Stimulated activated CD8-positive, alpha-beta memory T cell treated with anti-CD3 and anti-CD28 coated beads, Interleukin-15, amount 100 ng/mL, for 48 hours (primary cell): ENCODE measurements at regions not wholly inside any gene's neighbourhood (a gene's known extent, or its start where the extent isn't known, plus 50 kb on each side); places are given as distances from the start of the nearest gene placed in this dataset.

Experiments
- DNase-seq, 2 donors: peaks; one replicate each; pipeline ENCODE4 v3.0.0-alpha.2; 2020; ENCODE audit warnings: low read depth in 2 of 2

- no peak for DNase-seq
Observed at GRCh38 chr10:2173327-2173726, 436.0 kb upstream of the ADARB2 start.

DNA sequence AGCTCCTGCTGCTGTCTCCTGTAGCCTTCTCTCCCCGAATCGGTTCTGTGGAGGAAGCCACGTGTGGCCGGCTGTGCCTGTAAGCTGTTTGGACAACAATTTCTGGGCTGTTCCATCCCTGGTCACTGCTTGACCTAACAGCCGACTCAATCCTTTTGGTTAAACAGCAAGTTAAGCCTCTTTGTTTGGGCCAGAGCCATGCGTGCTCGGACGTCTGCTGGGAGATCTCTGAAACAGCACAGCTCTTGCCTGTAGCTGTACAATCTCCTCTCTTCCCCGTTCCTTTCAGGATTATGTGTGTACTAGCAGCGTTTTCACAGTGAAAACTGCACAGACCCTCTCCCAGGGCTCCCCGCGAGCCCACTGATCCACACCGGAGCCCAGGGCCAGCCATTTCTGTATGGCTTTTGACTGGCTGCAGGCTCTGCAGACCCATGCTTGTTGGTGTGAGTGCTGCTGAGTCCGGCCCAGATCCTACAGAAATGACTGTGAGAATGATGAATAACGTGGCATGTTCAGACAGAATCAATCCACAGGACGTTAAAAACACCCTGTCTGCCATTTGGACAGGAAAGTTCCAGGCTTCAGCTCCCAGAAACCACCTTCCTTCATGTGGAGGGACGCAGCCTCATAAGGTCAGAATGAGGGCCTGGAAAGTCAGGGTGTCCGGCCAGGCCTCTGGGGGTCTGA is 428.6 kb upstream of the ADARB2 start:
- DNase-seq, result no peak

- DNase-seq, result no peak
Observed at GRCh38 chr10:2150288-2150687, 413.0 kb upstream of the ADARB2 start.

GRCh38 chr10:2145926-2146478 is 408.7 kb upstream of the ADARB2 start:
- no peak for DNase-seq

DNA sequence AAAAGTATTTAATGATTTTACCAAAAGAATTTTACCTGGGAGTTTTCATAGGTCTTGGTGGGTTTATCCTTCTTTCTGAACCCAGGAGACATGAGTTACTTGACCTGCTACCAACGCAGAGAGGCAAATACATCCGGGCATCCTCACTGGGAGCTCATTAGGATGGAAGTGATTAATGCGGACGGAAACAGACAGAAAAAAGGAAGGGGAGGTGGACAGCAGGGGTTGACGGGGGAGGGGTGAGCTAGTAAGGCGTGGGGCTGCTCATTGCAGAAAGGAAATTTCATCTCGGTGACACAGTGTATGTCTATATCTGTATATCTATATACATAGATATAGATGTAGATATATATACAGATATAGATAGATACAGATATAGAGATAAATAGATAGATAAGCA is 408.2 kb upstream of the ADARB2 start:
- DNase-seq, result no peak

DNA sequence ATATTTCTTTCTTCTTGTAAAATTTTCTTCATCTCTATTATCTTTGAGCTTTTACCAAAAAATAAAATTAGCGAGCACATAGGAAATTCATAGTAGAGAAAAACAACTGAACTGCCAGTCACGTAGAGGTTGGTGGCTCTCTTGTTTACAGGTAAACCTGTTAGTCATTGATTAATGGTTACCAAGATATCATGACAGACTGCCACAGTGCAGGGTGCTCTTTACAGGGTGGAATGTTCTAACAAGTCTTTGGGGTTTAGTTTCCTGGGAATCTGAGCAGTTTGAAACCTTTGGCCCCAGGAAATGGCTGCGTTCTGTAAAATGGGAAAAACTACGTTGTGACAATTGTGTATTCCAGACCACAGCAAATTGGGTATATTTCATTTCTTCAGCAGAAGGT is 407.3 kb upstream of the ADARB2 start:
- DNase-seq, result no peak

GRCh38 chr10:2143213-2143835 is 406.0 kb upstream of the ADARB2 start:
- no peak for DNase-seq

DNA sequence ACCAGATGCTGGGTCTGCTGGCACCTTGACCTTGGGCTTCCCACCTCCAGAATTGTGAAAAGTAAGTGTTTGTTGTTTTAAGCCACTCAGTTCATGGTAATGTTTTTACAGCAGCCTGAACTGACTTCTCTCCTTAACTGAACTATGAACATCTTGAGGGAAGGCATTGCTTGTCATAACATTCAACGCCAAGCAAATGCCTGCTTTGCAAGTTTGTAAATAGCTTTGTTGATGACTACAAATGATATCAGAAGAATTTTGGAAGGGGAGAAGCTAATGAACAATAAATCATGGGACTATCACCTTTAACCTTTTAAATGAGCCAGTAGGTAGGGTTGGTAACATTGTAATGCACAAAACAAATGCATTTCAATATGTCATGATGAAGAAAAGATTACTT is 402.4 kb upstream of the ADARB2 start:
- DNase-seq, result no peak

- DNase-seq, result no peak
Observed at GRCh38 chr10:2137549-2138174, 400.3 kb upstream of the ADARB2 start.

GRCh38 chr10:2130705-2131305 is 393.5 kb upstream of the ADARB2 start:
- DNase-seq, result no peak

DNA sequence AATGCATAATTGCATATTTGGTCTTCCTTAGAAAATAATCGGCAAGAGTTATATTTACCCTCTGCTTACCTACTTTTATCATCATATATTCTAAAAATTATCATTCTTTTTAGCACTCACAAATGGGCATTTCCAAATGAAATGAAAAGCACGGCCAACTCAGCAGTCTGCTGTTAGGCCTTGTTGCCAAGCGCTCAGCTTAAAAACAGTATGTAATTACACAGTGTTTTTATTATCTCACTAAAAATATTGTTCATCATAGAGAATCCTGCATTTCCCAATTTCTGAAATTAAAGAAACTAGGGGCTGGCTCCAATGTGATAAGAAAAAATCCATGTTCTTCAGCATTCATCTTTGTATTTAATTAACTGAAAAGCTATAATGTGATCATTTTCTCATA is 391.7 kb upstream of the ADARB2 start:
- no peak for DNase-seq

DNA sequence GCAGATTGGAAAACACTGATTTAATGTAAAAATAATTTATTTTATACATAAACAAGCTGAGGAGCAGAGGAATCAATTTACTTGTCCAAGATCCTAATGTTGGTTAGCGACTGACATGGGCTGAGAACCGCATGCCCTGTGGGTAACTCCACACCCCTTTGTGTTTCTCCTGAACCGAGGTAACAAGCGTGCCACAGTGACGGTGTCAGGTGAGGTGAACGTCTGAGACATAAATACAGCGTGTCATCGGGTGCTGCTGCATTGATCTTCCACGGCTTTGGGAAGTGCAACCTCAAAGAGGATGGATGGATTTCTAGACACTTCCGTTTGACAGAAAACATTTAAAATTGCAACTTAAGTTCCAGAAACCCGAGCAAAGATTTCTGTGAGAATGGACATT is 386.8 kb upstream of the ADARB2 start:
- DNase-seq, result no peak

DNA sequence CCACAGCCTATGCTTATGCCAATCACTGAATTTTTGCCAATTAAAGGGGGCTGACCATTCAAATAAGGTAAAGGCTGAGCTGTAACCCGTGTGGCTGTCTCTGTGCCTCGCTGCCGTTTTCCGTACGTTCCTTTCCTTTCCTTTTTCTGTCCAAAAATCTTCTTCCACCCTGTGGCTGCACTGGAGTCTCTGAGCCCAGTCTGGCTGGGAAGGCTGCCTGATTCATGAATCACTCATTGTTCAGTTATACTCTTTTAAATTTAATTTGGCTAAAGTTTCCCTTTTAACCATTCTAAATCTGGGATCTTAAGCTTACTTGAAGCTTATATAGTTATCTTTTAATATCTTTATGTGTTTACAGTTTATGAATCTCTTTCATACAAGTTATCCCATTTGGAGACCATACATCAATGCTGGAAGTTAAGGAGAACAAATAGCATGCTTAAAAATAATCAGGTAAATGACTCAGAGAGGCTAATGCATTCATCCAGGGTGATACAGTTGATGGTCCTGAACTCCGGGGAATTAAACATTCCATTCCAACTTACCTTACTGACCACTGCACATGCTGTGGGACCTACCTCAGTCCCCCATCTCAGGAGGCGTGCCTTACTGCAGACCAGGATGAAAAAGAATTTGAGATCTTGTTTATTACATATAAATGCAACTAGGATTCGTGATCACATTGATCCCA is 385.3 kb upstream of the ADARB2 start:
- no peak for DNase-seq

DNA sequence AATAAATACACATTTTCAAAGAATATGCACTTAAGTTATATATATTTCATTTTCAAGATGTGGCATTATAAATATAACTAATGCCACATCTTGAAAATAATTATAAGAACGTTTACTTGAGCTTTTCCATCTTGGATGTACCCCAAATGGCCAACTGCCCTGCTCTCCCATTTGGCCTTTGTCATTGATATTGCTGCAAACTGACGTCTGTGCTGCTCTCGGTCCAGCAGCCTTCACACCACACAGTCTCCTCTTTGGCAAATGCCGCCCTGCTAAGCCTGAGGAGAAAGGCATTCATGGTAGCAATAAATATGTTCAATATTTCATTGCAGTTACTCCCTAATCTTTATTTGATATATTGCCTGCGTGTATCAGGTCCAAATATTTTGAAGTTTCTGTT is 384.6 kb upstream of the ADARB2 start:
- DNase-seq, result no peak

DNA sequence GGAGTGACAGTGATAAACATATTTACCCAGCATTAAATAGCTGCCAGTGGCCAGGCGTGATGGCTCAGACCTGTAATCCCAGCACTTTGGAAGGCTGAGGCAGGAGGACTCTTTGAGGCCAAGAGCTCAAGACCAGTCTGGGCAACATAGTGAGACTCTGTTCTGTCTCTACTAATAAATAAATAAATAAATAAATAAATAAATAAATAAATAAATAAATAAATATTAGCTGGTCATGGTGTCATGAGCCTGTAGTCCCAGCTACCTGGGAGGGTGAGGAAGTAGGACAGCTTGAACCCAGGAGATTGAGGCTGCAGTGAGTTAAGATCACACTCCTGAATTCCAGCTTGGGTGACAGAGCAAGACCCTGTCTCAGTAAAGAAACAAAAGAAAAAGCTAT is 384.0 kb upstream of the ADARB2 start:
- no peak for DNase-seq

DNA sequence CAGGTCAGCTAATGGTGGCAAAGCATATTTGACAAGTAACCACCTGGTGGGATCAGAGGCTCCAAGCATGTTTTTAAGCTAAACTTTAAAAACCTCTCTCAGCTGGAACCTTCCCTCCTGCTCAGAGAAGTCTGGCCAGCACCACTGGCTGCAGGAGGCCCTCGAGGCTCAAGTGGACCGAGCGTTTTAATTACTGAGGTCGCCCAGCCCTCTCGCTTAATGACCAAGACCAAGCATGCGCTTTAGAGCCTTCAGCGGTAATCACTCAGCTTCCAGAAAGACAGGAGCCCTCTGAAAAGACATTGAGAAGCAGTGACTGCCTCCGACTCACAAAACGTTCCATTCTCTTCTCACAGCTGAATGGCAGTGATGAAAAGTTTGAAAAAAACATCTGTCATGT is 383.4 kb upstream of the ADARB2 start:
- no peak for DNase-seq

DNA sequence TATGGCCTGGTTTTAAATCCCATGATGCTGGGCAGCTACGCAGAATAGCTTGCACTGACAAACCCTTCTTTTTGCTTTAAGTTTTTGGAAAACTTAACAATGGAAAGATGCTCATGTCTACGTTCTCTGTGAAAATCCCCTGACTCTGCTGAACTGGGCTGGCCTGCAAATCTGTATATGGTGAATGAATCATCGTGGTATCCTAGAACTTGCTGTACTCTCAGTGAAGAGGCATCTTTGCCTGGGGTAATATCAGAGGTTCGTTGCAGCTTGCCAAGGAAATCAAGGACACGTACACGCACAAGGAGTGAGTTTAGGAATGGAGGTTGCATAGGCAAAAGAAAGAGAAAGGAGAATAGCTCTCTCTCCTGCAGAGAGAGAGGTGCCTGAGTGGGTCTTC is 382.0 kb upstream of the ADARB2 start:
- no peak for DNase-seq

- DNase-seq, result no peak
Observed at GRCh38 chr10:2118201-2118600, 380.9 kb upstream of the ADARB2 start.

DNA sequence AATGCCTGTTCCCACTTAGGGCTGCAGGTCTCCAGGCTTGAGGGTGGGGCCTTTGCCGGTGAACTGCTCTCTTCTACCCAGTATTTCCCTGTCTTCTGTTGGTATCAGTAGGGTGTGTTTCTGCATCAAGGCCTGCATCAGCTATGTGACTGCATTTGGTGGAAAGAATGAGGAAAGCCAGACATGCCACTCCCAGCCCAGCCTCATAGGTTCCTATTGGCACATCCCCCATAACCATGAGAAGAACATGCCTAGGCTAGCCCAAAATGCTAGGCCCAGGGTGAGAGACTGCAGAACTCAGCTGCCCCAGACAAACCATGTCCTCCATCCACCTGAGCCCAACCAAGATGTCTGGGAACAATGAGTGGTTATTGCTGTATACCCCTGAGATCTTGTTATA is 380.3 kb upstream of the ADARB2 start:
- DNase-seq, result no peak

DNA sequence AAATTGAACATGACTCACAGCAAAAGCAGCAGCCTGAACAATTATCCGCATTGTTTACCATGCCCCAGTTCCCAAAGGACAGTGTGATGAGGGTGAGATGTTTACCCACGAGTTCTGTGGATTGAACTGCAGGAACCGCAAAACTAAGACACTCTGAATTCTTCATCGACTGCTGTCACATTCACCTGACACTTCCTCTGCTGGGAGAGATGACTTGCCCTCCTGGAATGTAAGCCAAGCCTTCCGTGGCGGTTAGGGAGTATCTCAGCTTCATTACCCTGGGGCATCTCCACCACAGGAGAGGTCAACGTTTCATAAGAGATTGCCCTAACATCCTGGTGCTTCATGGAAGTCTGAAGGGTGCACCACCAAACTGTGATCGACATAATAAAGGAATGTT is 374.6 kb upstream of the ADARB2 start:
- DNase-seq, result no peak

DNA sequence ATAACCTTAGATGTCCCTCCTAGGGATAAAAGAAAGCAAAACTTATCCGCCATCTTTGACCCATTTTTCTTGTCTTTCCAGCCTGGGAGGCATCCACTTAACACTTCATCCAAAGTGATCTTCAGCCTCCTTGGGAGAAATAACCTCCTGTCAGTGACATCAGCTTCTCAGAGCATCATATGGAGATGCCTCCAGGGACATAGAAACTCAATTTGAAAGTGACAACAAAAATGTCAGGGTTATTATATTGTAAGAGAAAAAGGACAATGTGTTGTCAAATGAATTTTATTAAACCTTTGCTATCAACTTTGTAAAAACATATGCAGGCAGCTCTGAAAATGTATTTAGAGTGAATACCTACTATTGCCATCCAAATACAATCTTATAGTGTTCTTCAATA is 371.2 kb upstream of the ADARB2 start:
- DNase-seq, result no peak

DNA sequence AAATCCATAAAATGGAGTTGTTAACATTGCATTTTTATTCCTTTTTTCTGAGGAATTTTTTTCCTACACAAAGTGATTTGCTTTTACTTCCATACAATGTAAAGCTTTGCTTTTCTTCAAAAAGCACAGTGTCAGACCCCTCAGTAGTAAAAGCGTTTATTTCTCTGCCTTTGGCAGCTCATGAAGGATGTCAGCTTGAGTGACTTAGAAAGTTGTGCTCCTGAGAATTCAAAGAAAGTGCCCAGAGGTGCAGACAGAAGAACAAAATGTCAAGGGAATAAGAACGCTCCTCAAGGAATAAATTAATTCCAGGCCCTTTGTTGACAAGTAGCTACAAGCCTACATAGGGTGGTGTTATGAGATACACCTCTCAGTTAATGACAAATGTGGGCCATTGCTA is 369.3 kb upstream of the ADARB2 start:
- DNase-seq, result no peak
